Adrenal gland (tissue), 5 donors: ENCODE measurements at regions not wholly inside any gene's neighbourhood (a gene's known extent, or its start where the extent isn't known, plus 50 kb on each side); places are given as distances from the start of the nearest gene placed in this dataset.

Experiments
- POLR2A ChIP-seq, 2 donors: fragments of 450-650 bp; IDR thresholded peaks; one replicate each; pipeline ENCODE4 v1.6.1; 2017; ENCODE audit warnings: antibody characterized with exemption in 2 of 2, mild to moderate bottlenecking in 2 of 2, moderate library complexity in 1 of 2
- TF ChIP-seq, protein P1 (sequence below), 6 experiments: fragments of 450-650 bp in 4 of 6; fragments of 200-600 bp in 2 of 6; sonication (generic) in 1 of 6; IDR thresholded peaks; 1 replicate in 5 of 6; 2 replicates in 1 of 6; pipeline versions ENCODE4 v1.5.1 to v1.8.0; 2016 to 2021; ENCODE audit warnings: antibody characterized with exemption in 6 of 6, mild to moderate bottlenecking in 2 of 6, moderate library complexity in 1 of 6
- donor health status: DM: no; HTN: no; CAD: no.

GRCh38 chr4:3665360-3665891 is 100.8 kb upstream of the ADRA2C start:
- no peak for TF ChIP-seq POLR2A (IDR thresholded peaks at IDR 0.05)
- TF ChIP-seq, protein P1, sequence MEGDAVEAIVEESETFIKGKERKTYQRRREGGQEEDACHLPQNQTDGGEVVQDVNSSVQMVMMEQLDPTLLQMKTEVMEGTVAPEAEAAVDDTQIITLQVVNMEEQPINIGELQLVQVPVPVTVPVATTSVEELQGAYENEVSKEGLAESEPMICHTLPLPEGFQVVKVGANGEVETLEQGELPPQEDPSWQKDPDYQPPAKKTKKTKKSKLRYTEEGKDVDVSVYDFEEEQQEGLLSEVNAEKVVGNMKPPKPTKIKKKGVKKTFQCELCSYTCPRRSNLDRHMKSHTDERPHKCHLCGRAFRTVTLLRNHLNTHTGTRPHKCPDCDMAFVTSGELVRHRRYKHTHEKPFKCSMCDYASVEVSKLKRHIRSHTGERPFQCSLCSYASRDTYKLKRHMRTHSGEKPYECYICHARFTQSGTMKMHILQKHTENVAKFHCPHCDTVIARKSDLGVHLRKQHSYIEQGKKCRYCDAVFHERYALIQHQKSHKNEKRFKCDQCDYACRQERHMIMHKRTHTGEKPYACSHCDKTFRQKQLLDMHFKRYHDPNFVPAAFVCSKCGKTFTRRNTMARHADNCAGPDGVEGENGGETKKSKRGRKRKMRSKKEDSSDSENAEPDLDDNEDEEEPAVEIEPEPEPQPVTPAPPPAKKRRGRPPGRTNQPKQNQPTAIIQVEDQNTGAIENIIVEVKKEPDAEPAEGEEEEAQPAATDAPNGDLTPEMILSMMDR (IDR thresholded peaks at IDR 0.05): no peak
